A549 (cell line): ENCODE measurements at regions not wholly inside any gene's neighbourhood (a gene's known extent, or its start where the extent isn't known, plus 50 kb on each side); places are given as distances from the start of the nearest gene placed in this dataset.

Experiments used
- ATAC-seq, 2 experiments: fragments of 200-7000 bp in 1 of 2; fragments of >200 bp in 1 of 2; cut with Nextera tagmentation in 1 of 2; cut with Tn5 transposase in 1 of 2; 3 replicates each; pipeline versions ENCODE4 v1.8.0 to v1.9.1; 2018 to 2020; ENCODE audit warnings: mild to moderate bottlenecking in 1 of 2, moderate library complexity in 1 of 2
- CTCF ChIA-PET: fragments of 300-600 bp; sonication (Branson Sonifier 250); formaldehyde crosslinking; extraction: SDS; loops from one replicate; lab custom pipeline; 2021; ENCODE audit warnings: antibody characterized with exemption, inconsistent platforms; lab: Yijun Ruan, JAX
- POLR2A ChIA-PET: fragments of 350-600 bp; formaldehyde crosslinking; extraction: SDS; loops from one replicate; lab custom pipeline; 2021; ENCODE audit warnings: antibody characterized with exemption, inconsistent platforms; lab: Yijun Ruan, JAX
- DNase-seq, 2 experiments: peaks; one replicate each; pipeline versions ENCODE4 v3.0.0 to v3.0.0-alpha.2; 2011 to 2016; ENCODE audit warnings: low read depth in 1 of 2, low spot score in 1 of 2
- FAIRE-seq: peaks from 2 replicates; lab custom pipeline; 2011; peaks lifted over from hg19 to GRCh38; lab: Jason Lieb, UNC
- H3K27ac ChIP-seq, 2 experiments: fragments of >200 bp; sonication (Bioruptor Twin); formaldehyde crosslinking; 3 replicates each; pipeline ENCODE4 v1.5.1; 2016 to 2017
- H3K4me1 ChIP-seq: fragments of >200 bp; sonication (Bioruptor Twin); formaldehyde crosslinking; 3 replicates; pipeline ENCODE4 v1.6.1; 2016
- H3K4me2 ChIP-seq: fragments of >200 bp; sonication (Bioruptor Twin); formaldehyde crosslinking; 3 replicates; pipeline ENCODE4 v1.6.1; 2016
- H3K4me3 ChIP-seq: fragments of >200 bp; sonication (Bioruptor Twin); formaldehyde crosslinking; 3 replicates; pipeline ENCODE4 v1.5.1; 2016
- H3K9me3 ChIP-seq: fragments of >200 bp; sonication (Bioruptor Twin); formaldehyde crosslinking; 3 replicates; pipeline ENCODE4 v1.6.1; 2016
- CBX8 ChIP-seq: fragments of 200-600 bp; sonication (generic); IDR thresholded peaks from 2 replicates; pipeline ENCODE4 v1.6.1; 2016
- CEBPB ChIP-seq, 2 experiments: fragments of >200 bp in 1 of 2; sonication (Bioruptor Twin) in 1 of 2; formaldehyde crosslinking in 1 of 2; IDR thresholded peaks; 2 replicates each; pipeline ENCODE4 v1.6.1; 2012 to 2016
- CHD2 ChIP-seq: fragments of 150-350 bp; IDR thresholded peaks from 2 replicates; pipeline ENCODE4 v1.6.1; 2014; ENCODE audit warnings: low read length; ENCODE audit not compliant: partially characterized antibody
- EHF ChIP-seq: fragments of 250-450 bp; sonication (Bioruptor Pico); IDR thresholded peaks from 2 replicates; pipeline ENCODE4 v1.5.0; 2020; ENCODE audit warnings: mild to moderate bottlenecking
- ESRRA ChIP-seq: fragments of 150-350 bp; IDR thresholded peaks from 2 replicates; pipeline ENCODE4 v1.6.1; 2014; ENCODE audit warnings: mild to moderate bottlenecking, low read length, borderline replicate concordance
- HDAC2 ChIP-seq: fragments of 200-600 bp; sonication (generic); IDR thresholded peaks from 2 replicates; pipeline ENCODE4 v1.6.1; 2016
- HEYL ChIP-seq: fragments of 250-450 bp; sonication (Bioruptor Pico); IDR thresholded peaks from 2 replicates; pipeline ENCODE4 v1.8.0; 2021; ENCODE audit warnings: mild to moderate bottlenecking, moderate library complexity
- HOXB13 ChIP-seq: fragments of 250-450 bp; sonication (Bioruptor Pico); IDR thresholded peaks from 2 replicates; pipeline ENCODE4 v1.5.0; 2020; ENCODE audit warnings: low read depth, mild to moderate bottlenecking, moderate library complexity
- JUN ChIP-seq, 2 experiments: fragments of >200 bp; sonication (Bioruptor Twin); formaldehyde crosslinking; IDR thresholded peaks; 2 replicates in 1 of 2; 3 replicates in 1 of 2; pipeline ENCODE4 v1.6.1; 2016 to 2017
- KDM5A ChIP-seq: fragments of 200-600 bp; sonication (generic); IDR thresholded peaks from 2 replicates; pipeline ENCODE4 v1.6.1; 2016; ENCODE audit warnings: antibody characterized with exemption, mild to moderate bottlenecking
- MAFK ChIP-seq: fragments of 450-650 bp; IDR thresholded peaks from 2 replicates; pipeline ENCODE4 v1.6.1; 2014; ENCODE audit not compliant: partially characterized antibody
- MAZ ChIP-seq: fragments of 150-350 bp; IDR thresholded peaks from 2 replicates; pipeline ENCODE4 v1.6.1; 2014; ENCODE audit warnings: antibody characterized with exemption, low read depth, low read length, borderline replicate concordance
- MYC ChIP-seq: IDR thresholded peaks from 2 replicates; pipeline ENCODE4 v1.6.1; 2012; ENCODE audit warnings: mild to moderate bottlenecking, inconsistent platforms, low read length, improper control_type of control experiment, borderline replicate concordance
- NFE2L2 ChIP-seq: fragments of 150-350 bp; conservative IDR thresholded peaks from 2 replicates; pipeline ENCODE4 v1.6.1; 2014; ENCODE audit warnings: low read length
- NPAS2 ChIP-seq: fragments of 250-450 bp; sonication (Bioruptor Pico); IDR thresholded peaks from 2 replicates; pipeline ENCODE4 v1.8.0; 2022; ENCODE audit warnings: mild to moderate bottlenecking, moderate library complexity, borderline replicate concordance
- POLR2A ChIP-seq: IDR thresholded peaks from 2 replicates; pipeline ENCODE4 v1.6.1; 2012; ENCODE audit warnings: mild to moderate bottlenecking, low read length
- POLR2AphosphoS2 ChIP-seq: conservative IDR thresholded peaks from 2 replicates; pipeline ENCODE4 v1.6.1; 2012; ENCODE audit warnings: low read length, improper control_type of control experiment, inconsistent platforms
- RFX5 ChIP-seq: fragments of 450-650 bp; IDR thresholded peaks from 2 replicates; pipeline ENCODE4 v1.7.1; 2014; ENCODE audit warnings: antibody characterized with exemption, mild to moderate bottlenecking, moderate library complexity
- SREBF2 ChIP-seq: fragments of 450-650 bp; IDR thresholded peaks from 2 replicates; pipeline ENCODE4 v1.6.1; 2014; ENCODE audit warnings: mild to moderate bottlenecking, moderate library complexity
- TFCP2L1 ChIP-seq: fragments of 250-450 bp; sonication (Bioruptor Pico); IDR thresholded peaks from 2 replicates; pipeline ENCODE4 v1.5.0; 2021; ENCODE audit warnings: mild to moderate bottlenecking
- TP53 ChIP-seq: fragments of 250-450 bp; sonication (Bioruptor Pico); IDR thresholded peaks from 2 replicates; pipeline ENCODE4 v1.5.0; 2021; ENCODE audit warnings: mild to moderate bottlenecking, moderate library complexity
- ZNF302 ChIP-seq: fragments of 250-450 bp; sonication (Bioruptor Pico); IDR thresholded peaks from 2 replicates; pipeline ENCODE4 v1.9.0; 2021; ENCODE audit warnings: inconsistent platforms, mild to moderate bottlenecking, moderate library complexity
- ZSCAN20 ChIP-seq: fragments of 250-450 bp; sonication (Bioruptor Pico); IDR thresholded peaks from 2 replicates; pipeline ENCODE4 v1.8.0; 2022; ENCODE audit warnings: mild to moderate bottlenecking, moderate library complexity
- WGBS: methylation state at CpG from one replicate; pipeline ENCODE4 v1.1.6; 2017; ENCODE audit errors: missing lambda C conversion rate; 5-methylcytosine and 5-hydroxymethylcytosine counted together
- TF ChIP-seq, protein P1 (sequence below): IDR thresholded peaks from 2 replicates; pipeline ENCODE4 v1.6.1; 2012
- TF ChIP-seq, protein P2 (sequence below): IDR thresholded peaks from 2 replicates; pipeline ENCODE4 v1.6.1; 2012
- TF ChIP-seq, protein P3 (sequence below): fragments of 250-450 bp; sonication (Bioruptor Pico); IDR thresholded peaks from 2 replicates; pipeline ENCODE4 v1.5.0; 2021; ENCODE audit warnings: mild to moderate bottlenecking, moderate library complexity, borderline replicate concordance

DNA sequence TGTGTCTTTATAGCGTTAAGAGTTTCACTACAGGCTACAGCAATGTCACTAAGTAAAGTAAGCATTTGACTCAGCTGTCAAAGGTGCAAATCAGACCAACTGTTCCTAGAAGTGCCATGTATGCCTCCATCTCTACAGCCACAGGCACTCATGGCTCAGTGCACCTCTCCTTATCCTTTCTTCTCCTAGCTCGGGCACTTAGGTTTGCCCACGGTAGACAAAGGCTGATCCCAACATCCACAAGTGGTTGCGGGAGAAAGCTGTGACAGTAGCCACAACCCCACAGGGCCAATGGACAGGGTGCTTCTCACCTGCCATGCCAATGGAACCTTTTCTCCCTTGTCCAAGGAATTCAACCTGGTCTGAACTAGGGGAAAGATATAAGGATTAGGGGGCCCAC, 228.5 kb upstream of the EXOC2 start:
- Histone ChIP-seq H3K4me2 (no peak overlapping the region), H3K4me3 (no peak overlapping the region), H3K27ac (no peak overlapping the region), H3K9me3 (0 out of 3 replicates have a peak, but pooled peaks cover 3% of the 10 kb centered on the region), H3K4me1 (no peaks in the 10 kb centered on the region)
- 74% methylated on average over 4 of the region's 4 CpGs for WGBS
- no peak for ATAC-seq
- CTCF ChIA-PET: no interaction called here
- no peak for DNase-seq
- no peak for FAIRE-seq
- POLR2A ChIA-PET: no interaction called here
- no peak for TF ChIP-seq ESRRA
- TF ChIP-seq HOXB13: no peak
- TF ChIP-seq MAZ: no peak
- TF ChIP-seq NFE2L2: no peak
- TF ChIP-seq NPAS2 (CRISPR knock-in tag): no peak
- TF ChIP-seq HEYL (CRISPR knock-in tag): no peak
- no peak for TF ChIP-seq RFX5
- TF ChIP-seq CHD2: no peak
- TF ChIP-seq, protein P1, sequence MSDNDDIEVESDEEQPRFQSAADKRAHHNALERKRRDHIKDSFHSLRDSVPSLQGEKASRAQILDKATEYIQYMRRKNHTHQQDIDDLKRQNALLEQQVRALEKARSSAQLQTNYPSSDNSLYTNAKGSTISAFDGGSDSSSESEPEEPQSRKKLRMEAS: no peak
- no peak for TF ChIP-seq ZNF302 (CRISPR knock-in tag)
- no peak for TF ChIP-seq CEBPB (IDR thresholded peaks at IDR 0.05)
- no peak for TF ChIP-seq POLR2AphosphoS2
- TF ChIP-seq JUN (IDR thresholded peaks at IDR 0.05): no peak
- no peak for TF ChIP-seq SREBF2
- no peak for TF ChIP-seq MYC
- TF ChIP-seq TP53 (CRISPR knock-in tag): no peak
- TF ChIP-seq KDM5A: no peak
- no peak for TF ChIP-seq POLR2A
- no peak for TF ChIP-seq HDAC2
- TF ChIP-seq CBX8: no peak

DNA sequence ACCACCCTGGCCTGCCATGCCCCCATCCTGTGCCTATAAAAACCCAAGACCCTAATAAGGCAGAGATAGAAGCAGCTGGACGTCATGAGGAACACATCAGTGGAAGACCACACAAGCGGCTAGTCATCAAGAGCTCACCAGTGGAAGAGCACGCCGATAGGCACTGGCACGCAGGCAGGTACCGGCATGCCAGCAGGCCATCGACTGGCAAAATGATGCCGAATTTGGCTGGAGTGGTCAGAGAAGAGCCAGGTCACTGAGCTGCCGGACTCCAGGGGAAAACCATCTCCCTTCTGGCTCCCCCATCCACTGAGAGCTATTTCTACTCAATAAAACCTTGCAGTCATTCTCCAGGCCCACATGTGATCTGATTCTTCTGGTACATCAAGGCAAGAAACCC, 227.6 kb upstream of the EXOC2 start:
- DNase-seq (no peak), FAIRE-seq (no peak)
- WGBS: 42% methylated on average over 5 of the region's 9 CpGs
- Histone ChIP-seq H3K27ac (no peak overlapping the region), H3K4me3 (no peak overlapping the region), H3K4me1 (no peaks in the 10 kb centered on the region)
- TF ChIP-seq NFE2L2 (no peak), TFCP2L1 (CRISPR knock-in tag) (no peak), ZSCAN20 (no peak), EHF (no peak), CHD2 (no peak), MAZ (no peak)
- TF ChIP-seq, protein P2, sequence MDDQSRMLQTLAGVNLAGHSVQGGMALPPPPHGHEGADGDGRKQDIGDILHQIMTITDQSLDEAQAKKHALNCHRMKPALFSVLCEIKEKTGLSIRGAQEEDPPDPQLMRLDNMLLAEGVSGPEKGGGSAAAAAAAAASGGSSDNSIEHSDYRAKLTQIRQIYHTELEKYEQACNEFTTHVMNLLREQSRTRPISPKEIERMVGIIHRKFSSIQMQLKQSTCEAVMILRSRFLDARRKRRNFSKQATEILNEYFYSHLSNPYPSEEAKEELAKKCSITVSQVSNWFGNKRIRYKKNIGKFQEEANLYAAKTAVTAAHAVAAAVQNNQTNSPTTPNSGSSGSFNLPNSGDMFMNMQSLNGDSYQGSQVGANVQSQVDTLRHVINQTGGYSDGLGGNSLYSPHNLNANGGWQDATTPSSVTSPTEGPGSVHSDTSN: no peak
- TF ChIP-seq, protein P3, sequence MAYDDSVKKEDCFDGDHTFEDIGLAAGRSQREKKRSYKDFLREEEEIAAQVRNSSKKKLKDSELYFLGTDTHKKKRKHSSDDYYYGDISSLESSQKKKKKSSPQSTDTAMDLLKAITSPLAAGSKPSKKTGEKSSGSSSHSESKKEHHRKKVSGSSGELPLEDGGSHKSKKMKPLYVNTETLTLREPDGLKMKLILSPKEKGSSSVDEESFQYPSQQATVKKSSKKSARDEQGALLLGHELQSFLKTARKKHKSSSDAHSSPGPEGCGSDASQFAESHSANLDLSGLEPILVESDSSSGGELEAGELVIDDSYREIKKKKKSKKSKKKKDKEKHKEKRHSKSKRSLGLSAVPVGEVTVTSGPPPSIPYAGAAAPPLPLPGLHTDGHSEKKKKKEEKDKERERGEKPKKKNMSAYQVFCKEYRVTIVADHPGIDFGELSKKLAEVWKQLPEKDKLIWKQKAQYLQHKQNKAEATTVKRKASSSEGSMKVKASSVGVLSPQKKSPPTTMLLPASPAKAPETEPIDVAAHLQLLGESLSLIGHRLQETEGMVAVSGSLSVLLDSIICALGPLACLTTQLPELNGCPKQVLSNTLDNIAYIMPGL (CRISPR knock-in tag): no peak
- TF ChIP-seq, protein P1: no peak
- TF ChIP-seq, all 56 proteins: peak for 0
- Histone ChIP-seq H3K4me2 (no peak overlapping the region), H3K9me3 (0 out of 3 replicates have a peak, but pooled peaks cover 3% of the 10 kb centered on the region)
- CTCF ChIA-PET: interaction anchor here (0.9 to 1.2 kb wide), 2 partner anchors 462 to 477 kb away, joined by 3 read pairs; no protein-coding TSS in a partner anchor
- ATAC-seq: no peak
- POLR2A ChIA-PET: no interaction called here

DNA sequence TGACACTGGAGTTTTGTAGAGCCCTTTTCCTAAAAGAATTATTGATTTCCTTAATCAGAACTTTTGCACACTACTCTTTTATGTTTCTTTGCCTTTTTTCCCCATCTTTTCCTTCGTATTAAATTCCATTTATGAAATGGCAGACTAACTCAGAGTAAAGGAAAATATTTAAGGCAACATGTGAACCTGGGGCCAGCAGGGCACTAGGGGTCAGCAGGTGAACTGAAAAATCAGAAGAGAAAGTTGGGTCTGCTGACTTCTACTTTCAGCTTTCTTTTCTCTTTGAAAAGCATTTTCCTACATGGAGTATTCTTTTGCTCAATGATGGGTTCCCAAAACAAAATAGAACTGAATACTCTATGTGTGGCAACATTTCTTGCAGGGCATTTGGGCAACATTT, 226.6 kb upstream of the EXOC2 start:
- no peaks in the 10 kb centered on the region for H3K4me1 ChIP-seq
- H3K27ac ChIP-seq: no peak overlapping the region
- H3K9me3 ChIP-seq: 0 out of 3 replicates have a peak, but pooled peaks cover 3% of the 10 kb centered on the region
- FAIRE-seq: no peak
- CTCF ChIA-PET: interaction anchor here (1.2 kb wide), 1 partner anchor 478 kb away, joined by 3 read pairs; no protein-coding TSS in a partner anchor
- no peak for ATAC-seq
- POLR2A ChIA-PET: no interaction called here
- no peak for DNase-seq
- TF ChIP-seq HOXB13: no peak
- no peak for TF ChIP-seq MAFK
- no peak overlapping the region for H3K4me3 ChIP-seq
- 14% methylated on average over 1 of the region's 1 CpG for WGBS
- H3K4me2 ChIP-seq: no peak overlapping the region
